Activated CD8-positive, alpha-beta T cell treated with anti-CD3 and anti-CD28 coated beads, Interleukin-2, amount 10 ng/mL, durations not matched to agents 7 days and 5 days (primary cell): ENCODE measurements at regions not wholly inside any gene's neighbourhood (a gene's known extent, or its start where the extent isn't known, plus 50 kb on each side); places are given as distances from the start of the nearest gene placed in this dataset.

Source experiments
- ATAC-seq: fragments of 150-1000 bp; cut with Tn5 transposase; one replicate; pipeline ENCODE4 v1.10.0; 2021; ENCODE audit warnings: moderate library complexity
- CTCF ChIA-PET: fragments of 350-600 bp; sonication (Branson Sonifier 250); formaldehyde crosslinking; loops from one replicate; lab custom pipeline; 2021; ENCODE audit warnings: antibody characterized with exemption; lab: Charles Lee
- POLR2A ChIA-PET: fragments of 350-600 bp; sonication (Branson Sonifier 250); formaldehyde crosslinking; loops from one replicate; lab custom pipeline; 2021; ENCODE audit warnings: antibody characterized with exemption; lab: Charles Lee
- DNase-seq: peaks from one replicate; pipeline ENCODE4 v3.0.0-alpha.2; 2020
- H3K27ac Mint-ChIP-seq: one replicate; pipeline ENCODE4 v1.8.0; 2021; ENCODE audit warnings: mild to moderate bottlenecking, mixed read lengths
- H3K27me3 Mint-ChIP-seq: one replicate; pipeline ENCODE4 v1.8.0; 2021; ENCODE audit warnings: low read depth, mixed read lengths
- H3K36me3 Mint-ChIP-seq: one replicate; pipeline ENCODE4 v1.8.0; 2021; ENCODE audit warnings: low read depth, mixed read lengths
- H3K4me1 Mint-ChIP-seq: one replicate; pipeline ENCODE4 v1.8.0; 2021; ENCODE audit warnings: low read depth, mixed read lengths
- H3K4me3 Mint-ChIP-seq: one replicate; pipeline ENCODE4 v1.8.0; 2021; ENCODE audit warnings: mild to moderate bottlenecking, mixed read lengths
- H3K9me3 Mint-ChIP-seq: one replicate; pipeline ENCODE4 v1.8.0; 2022; ENCODE audit warnings: mixed read lengths; ENCODE audit not compliant: insufficient read depth

- POLR2A ChIA-PET, result no interaction called here
- Mint-ChIP-seq H3K4me3 (no peak overlapping the region), H3K4me1 (no peaks in the 10 kb centered on the region), H3K27me3 (peaks cover 8% of the 10 kb centered on the region), H3K27ac (no peak overlapping the region), H3K36me3 (no peaks in the 10 kb centered on the region), H3K9me3 (peaks cover 4% of the 10 kb centered on the region)
- no peak for ATAC-seq
- CTCF ChIA-PET, result no interaction called here
- DNase-seq, result no peak
These were observed 52.8 kb upstream of the EEPD1 start for GRCh38 chr7:36100226-36100625.

DNA sequence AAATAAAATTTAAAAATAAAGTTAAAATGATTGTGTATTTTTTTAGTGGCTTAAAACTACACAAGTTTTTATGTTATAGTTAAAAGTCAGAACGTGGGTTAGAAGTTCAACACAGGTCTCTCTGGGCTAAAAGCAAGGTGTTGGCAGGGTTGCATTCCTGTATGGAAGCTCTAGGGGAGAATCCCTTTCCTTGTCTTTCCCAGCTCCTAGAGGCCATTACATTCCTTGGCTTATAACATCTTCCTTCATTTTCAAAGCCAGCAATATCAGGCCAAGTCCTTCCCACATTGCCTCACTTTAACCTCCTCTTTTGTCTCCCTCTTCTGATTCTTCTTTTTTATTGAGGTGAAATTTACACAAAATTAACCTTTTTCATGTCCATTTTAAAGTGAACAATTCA is 52.4 kb upstream of the EEPD1 start:
- ATAC-seq, result no peak
- Mint-ChIP-seq H3K36me3 (no peaks in the 10 kb centered on the region), H3K9me3 (peaks cover 4% of the 10 kb centered on the region), H3K27ac (no peak overlapping the region), H3K4me1 (no peaks in the 10 kb centered on the region), H3K4me3 (no peak overlapping the region), H3K27me3 (peaks cover 10% of the 10 kb centered on the region)
- CTCF ChIA-PET, result no interaction called here
- POLR2A ChIA-PET, result no interaction called here
- DNase-seq, result no peak
